Transverse colon (tissue), 3 donors: ENCODE measurements at regions not wholly inside any gene's neighbourhood (a gene's known extent, or its start where the extent isn't known, plus 50 kb on each side); places are given as distances from the start of the nearest gene placed in this dataset.

Experiments used
- CTCF ChIP-seq, 5 experiments: fragments of 200-600 bp in 3 of 5; fragments of 450-650 bp in 2 of 5; sonication (generic) in 3 of 5; IDR thresholded peaks; 1 replicate in 2 of 5; 2 replicates in 3 of 5; pipeline ENCODE4 v1.5.1; 2016 to 2017; ENCODE audit warnings: antibody characterized with exemption in 5 of 5, inconsistent platforms in 3 of 5, mild to moderate bottlenecking in 2 of 5, moderate library complexity in 1 of 5
- POLR2A ChIP-seq: fragments of 450-650 bp; IDR thresholded peaks from one replicate; pipeline ENCODE4 v1.6.1; 2016; ENCODE audit warnings: antibody characterized with exemption, mild to moderate bottlenecking, moderate library complexity

DNA sequence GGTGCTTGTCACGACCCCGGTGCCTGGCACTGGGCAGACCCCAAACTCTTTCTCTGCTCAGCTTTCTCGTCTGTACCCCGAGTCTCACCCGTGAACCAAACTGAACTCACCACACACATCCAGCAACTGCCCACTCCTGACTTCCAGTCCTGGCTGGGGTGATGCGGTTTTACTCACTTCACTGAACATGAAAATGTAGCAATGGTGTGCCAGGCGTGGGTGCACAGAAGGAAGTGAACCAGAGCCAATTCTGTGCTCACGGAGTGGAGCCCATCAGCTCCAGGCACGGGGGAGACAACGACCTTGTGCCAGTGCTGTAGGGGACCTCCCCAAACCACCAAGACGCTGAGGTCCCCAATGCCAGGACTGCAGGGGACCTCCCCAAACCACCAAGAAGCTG, 78.7 kb upstream of the AFDN start:
- TF ChIP-seq POLR2A (no peak), CTCF (IDR thresholded peaks at IDR 0.05) (no peak)
